SK-N-SH (cell line): ENCODE measurements at regions not wholly inside any gene's neighbourhood (a gene's known extent, or its start where the extent isn't known, plus 50 kb on each side); places are given as distances from the start of the nearest gene placed in this dataset.

ENCODE experiments used
- CTCF ChIP-seq: fragments of 200-600 bp; sonication (generic); IDR thresholded peaks from 2 replicates; pipeline ENCODE4 v1.6.1; 2017; ENCODE audit warnings: antibody characterized with exemption, mild to moderate bottlenecking, moderate library complexity
- TF ChIP-seq, protein P1 (sequence below): IDR thresholded peaks from 2 replicates; pipeline ENCODE4; 2012

DNA sequence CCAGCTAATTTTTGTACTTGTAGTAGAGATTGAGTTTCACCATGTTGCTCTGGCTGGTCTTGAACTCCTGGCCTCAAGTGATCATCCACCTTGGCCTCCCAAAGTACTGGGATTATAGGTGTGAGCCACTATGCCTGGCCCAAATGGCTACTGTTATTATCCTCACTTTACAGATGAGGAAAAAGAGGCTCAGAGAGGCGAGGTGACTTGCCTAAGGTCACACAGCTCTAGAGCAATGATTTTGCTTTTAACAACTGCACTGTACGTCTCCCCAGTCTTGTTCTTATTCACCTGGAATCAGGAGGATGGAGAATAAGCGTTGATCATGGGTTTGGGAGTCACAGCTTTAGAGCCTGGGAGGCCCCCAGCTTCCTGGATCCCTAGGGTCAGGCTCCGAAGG lies 69.8 kb upstream of the NCOR2 start:
- no peak for TF ChIP-seq CTCF
- TF ChIP-seq, protein P1, sequence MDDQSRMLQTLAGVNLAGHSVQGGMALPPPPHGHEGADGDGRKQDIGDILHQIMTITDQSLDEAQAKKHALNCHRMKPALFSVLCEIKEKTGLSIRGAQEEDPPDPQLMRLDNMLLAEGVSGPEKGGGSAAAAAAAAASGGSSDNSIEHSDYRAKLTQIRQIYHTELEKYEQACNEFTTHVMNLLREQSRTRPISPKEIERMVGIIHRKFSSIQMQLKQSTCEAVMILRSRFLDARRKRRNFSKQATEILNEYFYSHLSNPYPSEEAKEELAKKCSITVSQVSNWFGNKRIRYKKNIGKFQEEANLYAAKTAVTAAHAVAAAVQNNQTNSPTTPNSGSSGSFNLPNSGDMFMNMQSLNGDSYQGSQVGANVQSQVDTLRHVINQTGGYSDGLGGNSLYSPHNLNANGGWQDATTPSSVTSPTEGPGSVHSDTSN: no peak
